ENCODE measurements at regions not wholly inside any gene's neighbourhood (a gene's known extent, or its start where the extent isn't known, plus 50 kb on each side); places are given as distances from the start of the nearest gene placed in this dataset.
A peak's percentile ranks its signal among the peaks of the same experiment; 100 is the strongest.

DNA sequence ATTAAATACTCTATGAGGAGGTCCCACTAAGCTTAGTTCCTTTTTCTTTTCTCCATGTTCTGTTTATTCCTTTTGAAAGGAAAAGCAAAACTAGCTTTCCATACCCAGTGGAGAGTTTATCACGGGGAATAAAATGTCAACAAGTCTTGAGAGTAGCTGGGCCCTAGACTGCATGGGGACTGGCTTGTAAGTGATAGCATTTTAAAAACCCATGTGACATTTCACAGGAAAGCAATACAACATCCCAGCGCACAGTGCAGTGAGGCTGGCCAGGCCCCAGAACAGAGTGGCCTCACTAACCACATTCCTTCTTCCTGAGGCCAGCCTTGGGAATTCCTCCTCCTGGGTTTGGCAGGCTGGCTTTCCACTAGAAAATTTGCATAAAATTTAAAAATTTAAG, 149.8 kb downstream of the DLEU7 start:
- peak; percentile 48 to 81 (median 58) for ATAC-seq
- no peak for DNase-seq
- no peak overlapping the region for H3K4me3 ChIP-seq
- no peaks in the 10 kb centered on the region for H3K9me3 ChIP-seq
- no peaks in the 10 kb centered on the region for H3K27me3 ChIP-seq
- H3K36me3 ChIP-seq: no peaks in the 10 kb centered on the region
- 30% methylated on average over 2 of the region's 2 CpGs for WGBS (ENCODE audit: insufficient coverage, low coverage, low lambda C conversion rate, missing lambda C conversion rate)
- H3K4me1 ChIP-seq: no peaks in the 10 kb centered on the region
- intact Hi-C loops (cut with DNase I): no loop called here
- H3K27ac ChIP-seq: no peak overlapping the region
- TF ChIP-seq POLR2A (IDR thresholded peaks at IDR 0.05): no peak
- TF ChIP-seq, protein P1, sequence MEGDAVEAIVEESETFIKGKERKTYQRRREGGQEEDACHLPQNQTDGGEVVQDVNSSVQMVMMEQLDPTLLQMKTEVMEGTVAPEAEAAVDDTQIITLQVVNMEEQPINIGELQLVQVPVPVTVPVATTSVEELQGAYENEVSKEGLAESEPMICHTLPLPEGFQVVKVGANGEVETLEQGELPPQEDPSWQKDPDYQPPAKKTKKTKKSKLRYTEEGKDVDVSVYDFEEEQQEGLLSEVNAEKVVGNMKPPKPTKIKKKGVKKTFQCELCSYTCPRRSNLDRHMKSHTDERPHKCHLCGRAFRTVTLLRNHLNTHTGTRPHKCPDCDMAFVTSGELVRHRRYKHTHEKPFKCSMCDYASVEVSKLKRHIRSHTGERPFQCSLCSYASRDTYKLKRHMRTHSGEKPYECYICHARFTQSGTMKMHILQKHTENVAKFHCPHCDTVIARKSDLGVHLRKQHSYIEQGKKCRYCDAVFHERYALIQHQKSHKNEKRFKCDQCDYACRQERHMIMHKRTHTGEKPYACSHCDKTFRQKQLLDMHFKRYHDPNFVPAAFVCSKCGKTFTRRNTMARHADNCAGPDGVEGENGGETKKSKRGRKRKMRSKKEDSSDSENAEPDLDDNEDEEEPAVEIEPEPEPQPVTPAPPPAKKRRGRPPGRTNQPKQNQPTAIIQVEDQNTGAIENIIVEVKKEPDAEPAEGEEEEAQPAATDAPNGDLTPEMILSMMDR (IDR thresholded peaks at IDR 0.05): no peak

GRCh38 chr13:50697746-50698539, 145.5 kb downstream of the DLEU7 start:
- H3K9me3 ChIP-seq: no peaks in the 10 kb centered on the region
- no peak overlapping the region for H3K27ac ChIP-seq
- TF ChIP-seq, protein P1 (IDR thresholded peaks at IDR 0.05): no peak
- no peak for TF ChIP-seq POLR2A (IDR thresholded peaks at IDR 0.05)
- no peak for DNase-seq
- 19% methylated on average over 3 of the region's 4 CpGs for WGBS (ENCODE audit: insufficient coverage, low coverage, low lambda C conversion rate, missing lambda C conversion rate)
- no peaks in the 10 kb centered on the region for H3K36me3 ChIP-seq
- intact Hi-C loops (cut with DNase I): no loop called here
- ATAC-seq: no peak
- no peaks in the 10 kb centered on the region for H3K27me3 ChIP-seq
- no peaks in the 10 kb centered on the region for H3K4me1 ChIP-seq
- no peak overlapping the region for H3K4me3 ChIP-seq

GRCh38 chr13:50699874-50700663, 143.4 kb downstream of the DLEU7 start:
- WGBS (ENCODE audit: insufficient coverage, low coverage, low lambda C conversion rate, missing lambda C conversion rate): 73% methylated on average over 2 of the region's 4 CpGs
- Histone ChIP-seq H3K36me3 (no peaks in the 10 kb centered on the region), H3K4me1 (no peaks in the 10 kb centered on the region), H3K27me3 (no peaks in the 10 kb centered on the region), H3K27ac (no peak overlapping the region), H3K9me3 (no peaks in the 10 kb centered on the region), H3K4me3 (no peak overlapping the region)
- intact Hi-C loops (cut with DNase I): no loop called here
- ATAC-seq (no peak), DNase-seq (no peak)
- TF ChIP-seq, protein P1 (IDR thresholded peaks at IDR 0.05): no peak
- no peak for TF ChIP-seq POLR2A (IDR thresholded peaks at IDR 0.05)

DNA sequence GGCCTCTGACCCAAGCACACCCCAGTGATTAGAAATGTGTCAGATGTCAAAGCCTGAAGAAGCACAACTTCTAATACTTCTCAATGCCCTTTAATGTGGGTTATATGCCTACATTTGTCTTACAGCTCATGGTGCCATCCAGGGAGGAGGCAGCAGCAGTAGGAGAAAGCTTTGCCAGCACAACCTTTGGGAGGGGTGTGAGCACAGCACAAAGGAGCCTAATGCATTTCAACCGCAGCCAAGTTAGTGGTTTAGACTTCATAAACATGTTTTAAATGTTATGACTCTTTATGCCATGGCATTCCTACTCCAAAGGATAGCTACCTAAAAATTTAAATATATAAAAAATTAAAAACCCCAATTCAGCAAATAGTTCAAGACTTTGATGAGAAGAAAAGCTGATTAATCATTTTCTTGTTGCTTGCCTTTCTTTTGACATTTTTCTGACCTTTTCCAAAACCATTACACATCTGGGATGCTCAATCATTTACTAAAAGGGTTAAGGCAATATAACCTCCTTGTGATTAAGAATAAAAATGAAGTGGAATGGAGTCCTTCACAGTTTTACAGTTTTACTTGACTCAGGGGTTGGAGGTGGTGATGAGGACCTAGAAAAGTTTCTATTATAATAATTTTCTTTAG, 142.7 kb downstream of the DLEU7 start:
- no peaks in the 10 kb centered on the region for H3K36me3 ChIP-seq
- intact Hi-C loops (cut with DNase I): no loop called here
- H3K27me3 ChIP-seq: no peaks in the 10 kb centered on the region
- H3K4me3 ChIP-seq: no peak overlapping the region
- no peaks in the 10 kb centered on the region for H3K9me3 ChIP-seq
- DNase-seq: no peak
- TF ChIP-seq, protein P1 (IDR thresholded peaks at IDR 0.05): no peak
- no peak for TF ChIP-seq POLR2A (IDR thresholded peaks at IDR 0.05)
- WGBS (ENCODE audit: insufficient coverage, low coverage, low lambda C conversion rate, missing lambda C conversion rate): 86% methylated on average over 1 of the region's 1 CpG
- no peaks in the 10 kb centered on the region for H3K4me1 ChIP-seq
- no peak overlapping the region for H3K27ac ChIP-seq
- no peak for ATAC-seq
